DOHH2 (cell line): ENCODE measurements at regions not wholly inside any gene's neighbourhood (a gene's known extent, or its start where the extent isn't known, plus 50 kb on each side); places are given as distances from the start of the nearest gene placed in this dataset.

ENCODE experiments used
- EZH2phosphoT487 ChIP-seq: fragments of 200-600 bp; sonication (generic); IDR thresholded peaks from 2 replicates; pipeline ENCODE4 v1.6.1; 2017; ENCODE audit warnings: borderline replicate concordance, mild to moderate bottlenecking, antibody characterized with exemption, low read length, moderate library complexity, mixed read lengths
- TF ChIP-seq, protein P1 (sequence below): fragments of 200-600 bp; sonication (generic); IDR thresholded peaks from one replicate; pipeline ENCODE4 v1.5.1; 2014; ENCODE audit warnings: antibody characterized with exemption, mild to moderate bottlenecking, low read depth, low read length; ENCODE audit not compliant: poor library complexity, severe bottlenecking

DNA sequence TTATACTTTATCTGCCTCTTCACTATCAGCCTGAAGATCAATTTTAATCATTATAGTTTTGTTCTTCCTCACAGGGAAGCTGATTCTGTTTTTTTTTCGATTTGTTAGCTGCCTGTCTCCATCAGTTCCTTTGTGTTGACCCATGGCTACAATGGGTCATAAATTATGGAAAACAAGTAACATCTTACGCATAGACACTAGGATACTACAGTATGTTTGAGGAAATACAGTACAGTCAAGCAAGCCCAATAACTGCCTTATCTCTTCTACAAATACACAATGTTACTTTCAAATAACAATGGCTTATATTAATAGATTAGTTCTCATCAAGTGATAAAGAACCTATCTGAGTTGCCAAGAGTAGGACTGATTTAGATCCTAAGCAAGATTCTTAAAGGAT is 160.5 kb upstream of the FREM1 start:
- TF ChIP-seq, protein P1, sequence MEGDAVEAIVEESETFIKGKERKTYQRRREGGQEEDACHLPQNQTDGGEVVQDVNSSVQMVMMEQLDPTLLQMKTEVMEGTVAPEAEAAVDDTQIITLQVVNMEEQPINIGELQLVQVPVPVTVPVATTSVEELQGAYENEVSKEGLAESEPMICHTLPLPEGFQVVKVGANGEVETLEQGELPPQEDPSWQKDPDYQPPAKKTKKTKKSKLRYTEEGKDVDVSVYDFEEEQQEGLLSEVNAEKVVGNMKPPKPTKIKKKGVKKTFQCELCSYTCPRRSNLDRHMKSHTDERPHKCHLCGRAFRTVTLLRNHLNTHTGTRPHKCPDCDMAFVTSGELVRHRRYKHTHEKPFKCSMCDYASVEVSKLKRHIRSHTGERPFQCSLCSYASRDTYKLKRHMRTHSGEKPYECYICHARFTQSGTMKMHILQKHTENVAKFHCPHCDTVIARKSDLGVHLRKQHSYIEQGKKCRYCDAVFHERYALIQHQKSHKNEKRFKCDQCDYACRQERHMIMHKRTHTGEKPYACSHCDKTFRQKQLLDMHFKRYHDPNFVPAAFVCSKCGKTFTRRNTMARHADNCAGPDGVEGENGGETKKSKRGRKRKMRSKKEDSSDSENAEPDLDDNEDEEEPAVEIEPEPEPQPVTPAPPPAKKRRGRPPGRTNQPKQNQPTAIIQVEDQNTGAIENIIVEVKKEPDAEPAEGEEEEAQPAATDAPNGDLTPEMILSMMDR, result no peak
- no peak for TF ChIP-seq EZH2phosphoT487
